GM21786 (cell line): ENCODE measurements at regions not wholly inside any gene's neighbourhood (a gene's known extent, or its start where the extent isn't known, plus 50 kb on each side); places are given as distances from the start of the nearest gene placed in this dataset.
"Not testable (repeated sequence)": the region's sequence is repeated elsewhere in the genome, so short reads cannot be mapped to it uniquely, and the experiment has no call there.

Source experiments
- ATAC-seq: cut with Tn5 transposase; IDR thresholded peaks from one replicate; pipeline ENCODE4 v1.9.1; 2021; ENCODE audit not compliant: unreplicated experiment

DNA sequence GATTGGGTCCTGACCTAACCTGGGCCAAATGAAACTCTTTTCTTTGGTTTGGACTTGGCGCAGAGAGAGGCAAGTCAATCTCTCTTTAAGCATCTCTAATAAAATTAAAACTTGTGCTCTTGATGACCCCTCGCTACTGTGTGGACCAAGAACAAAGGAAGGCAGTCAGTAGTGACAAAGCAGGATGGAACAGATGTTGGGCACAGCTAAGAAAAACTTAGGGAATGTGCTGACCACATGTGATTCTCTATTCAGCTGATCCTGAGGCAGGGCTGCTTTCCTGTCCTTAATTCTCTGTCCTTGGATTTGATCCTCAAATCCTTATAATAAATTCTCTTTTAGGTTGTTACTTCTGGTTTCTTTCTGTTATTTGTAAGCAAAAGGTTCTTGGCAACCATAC, 259.9 kb downstream of the ZIC1 start:
- no peak for ATAC-seq

- no peak for ATAC-seq
Measured at GRCh38 chr3:147672035-147672434, 262.9 kb downstream of the ZIC1 start.

- no peak for ATAC-seq
Measured at GRCh38 chr3:147672436-147672835, 263.3 kb downstream of the ZIC1 start.

DNA sequence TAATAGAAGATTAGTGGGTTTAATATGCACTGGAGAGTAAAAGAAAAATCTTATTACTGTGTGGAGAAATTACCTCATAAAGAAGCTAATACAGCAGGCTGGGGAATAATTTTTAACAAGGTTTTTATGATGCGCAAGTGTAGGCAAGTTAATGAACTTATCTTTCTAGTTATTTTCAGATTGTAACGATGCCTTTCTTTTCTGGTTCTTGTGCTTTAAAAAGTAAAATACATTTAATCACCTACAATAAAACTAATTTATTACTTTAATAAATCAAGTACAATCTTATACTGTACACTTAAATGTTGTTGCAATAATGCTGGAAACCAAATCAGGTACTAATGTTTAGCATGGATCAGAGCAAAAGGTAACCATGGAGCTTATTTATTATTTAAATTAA, 266.6 kb downstream of the ZIC1 start:
- ATAC-seq: no peak

GRCh38 chr3:147680837-147681483, 271.8 kb downstream of the ZIC1 start:
- no peak for ATAC-seq

- no peak for ATAC-seq
Measured at GRCh38 chr3:147688868-147689267, 279.7 kb downstream of the ZIC1 start.

DNA sequence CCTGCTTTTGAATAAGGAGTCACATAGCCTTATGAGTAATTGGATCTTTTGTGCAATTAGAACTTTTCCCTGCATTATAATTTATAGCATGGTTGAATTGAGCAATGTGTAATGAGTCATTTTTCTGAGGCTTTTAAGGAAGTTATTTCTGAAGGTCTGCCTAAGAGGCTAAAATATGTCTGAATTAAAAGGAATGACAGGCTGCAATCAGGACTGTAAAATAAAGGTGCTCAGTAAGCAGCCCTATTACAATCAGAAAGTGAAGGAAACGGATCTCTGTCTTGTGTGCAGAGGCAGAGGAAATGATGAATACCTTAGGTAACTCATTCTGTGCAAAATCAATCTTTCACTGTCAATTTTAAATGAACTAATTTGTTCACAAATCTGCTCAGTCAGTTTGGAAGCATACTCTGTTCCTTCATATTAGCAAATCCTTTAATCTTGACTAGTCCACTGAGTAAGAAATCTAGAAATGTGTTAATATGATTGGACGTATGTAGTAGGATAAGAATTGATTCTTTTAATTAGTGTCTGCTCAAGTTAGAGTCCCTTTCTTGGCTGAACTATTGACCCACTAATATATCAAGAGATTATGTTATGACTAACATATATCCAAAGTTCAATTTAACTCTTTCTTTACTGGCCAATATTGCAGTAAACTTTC, 290.1 kb downstream of the ZIC1 start:
- no peak for ATAC-seq

- ATAC-seq: no peak
Measured at GRCh38 chr3:147701195-147701594, 292.0 kb downstream of the ZIC1 start.

GRCh38 chr3:147702509-147702908, 293.3 kb downstream of the ZIC1 start:
- no peak for ATAC-seq

DNA sequence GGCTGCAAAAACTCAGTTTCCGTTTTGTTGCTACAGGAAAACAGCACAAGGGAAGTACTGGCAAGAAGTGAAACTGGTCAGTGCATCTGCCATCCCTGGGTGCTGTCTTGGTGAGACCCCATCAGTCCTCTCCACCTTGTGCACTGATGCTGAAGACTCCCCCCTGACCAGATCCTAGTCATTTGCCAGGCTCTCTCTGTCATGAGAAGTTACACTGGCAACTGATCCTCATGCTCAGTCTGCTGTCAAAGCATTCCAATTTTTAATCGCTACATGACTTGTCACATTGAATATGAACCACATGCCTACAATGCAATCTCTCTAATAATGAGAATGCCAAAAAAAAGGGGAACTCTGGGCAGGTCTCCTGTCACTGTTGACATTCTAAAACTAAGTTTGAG, 296.5 kb downstream of the ZIC1 start:
- no peak for ATAC-seq

DNA sequence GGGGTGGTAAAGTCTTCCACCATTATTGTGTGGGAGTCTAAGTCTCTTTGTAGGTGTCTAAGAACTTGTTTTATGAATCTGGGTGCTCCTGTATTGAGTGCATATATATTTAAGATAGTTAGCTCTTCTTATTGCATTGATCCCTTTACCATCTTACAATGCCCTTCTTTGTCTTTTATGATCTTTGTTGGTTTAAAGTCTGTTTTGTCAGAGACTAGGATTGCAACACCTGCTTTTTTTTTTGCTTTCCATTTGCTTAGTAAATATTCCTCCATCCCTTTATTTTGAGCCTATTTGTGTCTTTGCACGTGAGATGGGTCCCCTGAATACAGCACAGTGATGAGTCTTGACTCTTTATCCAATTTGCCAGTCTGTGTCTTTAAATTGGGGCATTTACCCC, 301.6 kb downstream of the ZIC1 start:
- ATAC-seq: not testable (repeated sequence)

DNA sequence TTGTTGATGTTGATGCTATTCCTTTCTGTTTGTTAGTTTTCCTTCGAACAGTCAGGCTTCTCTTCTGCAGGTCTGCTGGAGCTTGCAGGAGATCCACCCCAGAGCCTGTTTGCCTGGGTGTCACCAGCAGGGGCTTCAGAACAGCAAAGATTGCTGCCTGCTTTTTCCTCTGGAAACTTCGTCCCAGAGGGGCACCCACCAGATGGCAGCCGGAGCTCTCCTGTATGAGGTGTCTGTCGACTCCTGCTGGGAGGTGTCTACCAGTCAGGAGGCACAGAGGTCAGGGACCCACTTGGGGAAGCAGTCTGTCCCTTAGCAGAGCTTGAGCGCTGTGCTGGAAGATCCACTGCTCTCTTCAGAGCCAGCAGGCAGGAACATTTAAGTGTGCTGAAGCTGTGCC, 303.2 kb downstream of the ZIC1 start:
- no peak for ATAC-seq

- ATAC-seq: not testable (repeated sequence)
Measured at GRCh38 chr3:147712758-147713157, 303.6 kb downstream of the ZIC1 start.

DNA sequence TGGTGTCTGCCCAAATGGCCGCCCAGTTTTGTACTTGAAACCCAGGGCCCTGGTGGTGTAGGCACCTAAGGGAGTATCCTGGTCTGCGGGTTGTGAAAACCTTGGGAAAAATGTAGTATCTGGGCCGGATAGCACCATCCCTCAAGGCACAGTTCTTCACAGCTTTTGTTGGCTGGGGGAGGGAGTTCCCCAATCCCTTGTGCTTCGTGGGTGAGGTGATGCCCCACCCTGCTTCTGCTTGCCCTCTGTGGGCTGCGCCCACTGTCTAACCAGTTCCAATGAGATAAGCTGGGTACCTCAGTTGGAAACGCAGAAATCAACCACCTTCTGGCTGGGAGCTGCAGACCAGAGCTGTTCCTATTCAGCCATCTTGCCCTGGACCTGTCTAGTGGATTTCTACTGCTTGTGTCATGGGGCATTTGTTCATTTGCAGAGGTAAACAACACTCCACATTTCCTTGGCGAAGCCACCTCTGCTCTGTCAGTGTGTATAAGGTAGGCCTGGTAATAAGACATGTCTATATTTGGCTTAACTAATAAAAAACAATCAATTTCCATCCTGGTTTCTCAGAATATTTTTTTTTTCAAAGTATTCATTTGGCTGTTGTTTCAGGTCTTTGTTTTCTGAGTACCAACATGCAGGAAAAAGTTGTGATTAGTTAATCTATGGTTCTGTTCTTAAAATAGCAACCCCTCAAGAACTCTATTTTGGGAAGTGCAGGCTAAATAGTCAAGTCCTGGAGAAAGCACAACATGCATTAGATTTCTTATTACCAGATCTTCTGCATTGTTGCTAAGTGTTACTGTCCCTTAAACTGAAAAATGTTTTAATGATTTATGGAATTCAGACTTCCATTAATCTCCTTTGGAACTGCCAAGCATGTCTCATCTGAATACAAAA, 304.3 kb downstream of the ZIC1 start:
- no peak for ATAC-seq

- ATAC-seq: no peak
Measured at GRCh38 chr3:147729641-147730040, 320.5 kb downstream of the ZIC1 start.

DNA sequence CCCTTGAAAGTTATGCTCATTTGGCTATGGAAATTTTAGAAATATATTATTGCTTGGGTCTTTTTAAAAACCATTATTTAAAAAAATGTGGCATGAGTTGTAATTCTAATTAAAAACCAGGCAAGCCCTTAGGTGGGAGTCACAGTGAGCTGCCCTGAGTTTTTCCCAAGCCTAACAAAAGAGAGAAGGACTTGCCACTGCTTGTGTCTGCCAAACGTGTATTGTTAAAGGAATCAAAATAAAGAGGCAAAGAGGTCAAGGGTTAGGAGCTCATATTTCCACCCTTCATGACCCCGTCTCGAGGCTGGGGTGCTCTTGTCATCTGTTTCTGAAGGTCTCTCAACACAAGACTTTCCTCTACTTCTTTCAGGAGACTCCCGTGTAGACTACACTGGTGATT, 321.1 kb downstream of the ZIC1 start:
- ATAC-seq: no peak

DNA sequence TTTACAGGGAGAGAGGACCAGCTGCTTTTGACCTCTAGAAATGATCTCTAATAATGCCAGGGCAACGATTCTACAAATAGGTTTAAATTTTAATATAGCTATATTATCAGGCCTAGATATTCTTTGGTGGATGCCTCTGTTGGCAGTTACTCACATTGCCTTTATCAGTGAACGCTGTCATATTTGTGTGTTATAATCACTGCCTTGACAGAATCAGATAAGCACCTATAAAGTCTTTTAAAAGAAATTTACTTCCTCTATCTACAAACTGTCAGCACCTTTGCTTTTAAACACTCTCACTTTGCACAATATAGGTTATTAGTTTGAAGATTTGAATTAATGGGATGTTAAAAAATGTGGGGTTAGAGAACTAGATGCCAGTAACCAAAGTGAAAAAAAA, 324.1 kb downstream of the ZIC1 start:
- no peak for ATAC-seq

GRCh38 chr3:147735616-147736015, 326.5 kb downstream of the ZIC1 start:
- no peak for ATAC-seq

- ATAC-seq: no peak
Measured at GRCh38 chr3:147736226-147736625, 327.1 kb downstream of the ZIC1 start.

- no peak for ATAC-seq
Measured at GRCh38 chr3:147737376-147737775, 328.2 kb downstream of the ZIC1 start.

GRCh38 chr3:147740928-147741327, 331.8 kb downstream of the ZIC1 start:
- no peak for ATAC-seq

GRCh38 chr3:147744967-147745366, 335.8 kb downstream of the ZIC1 start:
- ATAC-seq: no peak
